Kidney epithelial cell (primary cell): ENCODE measurements at regions not wholly inside any gene's neighbourhood (a gene's known extent, or its start where the extent isn't known, plus 50 kb on each side); places are given as distances from the start of the nearest gene placed in this dataset.

Source experiments
- DNase-seq: peaks from one replicate; pipeline ENCODE4 v3.0.0-alpha.2; 2010; ENCODE audit warnings: low read depth
- H3K27me3 ChIP-seq: 2 replicates; pipeline ENCODE4 v1.6.0; 2011; ENCODE audit warnings: low read length; ENCODE audit not compliant: control insufficient read depth, insufficient read depth
- H3K36me3 ChIP-seq: 2 replicates; pipeline ENCODE4 v1.5.1; 2011; ENCODE audit warnings: low read length; ENCODE audit not compliant: control insufficient read depth, insufficient read depth
- H3K4me3 ChIP-seq: 2 replicates; pipeline ENCODE4 v1.5.1; 2011; ENCODE audit warnings: low read depth, mild to moderate bottlenecking, control low read depth, low read length
- CTCF ChIP-seq: IDR thresholded peaks from 2 replicates; pipeline ENCODE4 v1.5.1; 2011; ENCODE audit warnings: mild to moderate bottlenecking, moderate library complexity, low read length, control low read depth, inconsistent platforms; ENCODE audit not compliant: insufficient read depth, poor library complexity, severe bottlenecking

- Histone ChIP-seq H3K36me3 (no peaks in the 10 kb centered on the region), H3K27me3 (no peaks in the 10 kb centered on the region), H3K4me3 (no peak overlapping the region)
- DNase-seq = no peak
- no peak for TF ChIP-seq CTCF
Measured at GRCh38 chr16:50997679-50998078, 153.4 kb downstream of the SALL1 start.

- no peaks in the 10 kb centered on the region for H3K27me3 ChIP-seq
- no peaks in the 10 kb centered on the region for H3K36me3 ChIP-seq
- TF ChIP-seq CTCF = no peak
- no peak overlapping the region for H3K4me3 ChIP-seq
- no peak for DNase-seq
Measured at GRCh38 chr16:50996830-50997186, 154.3 kb downstream of the SALL1 start.

- Histone ChIP-seq H3K4me3 (no peak overlapping the region), H3K27me3 (no peaks in the 10 kb centered on the region), H3K36me3 (no peaks in the 10 kb centered on the region)
- TF ChIP-seq CTCF = no peak
- DNase-seq = no peak
Measured at GRCh38 chr16:50996166-50996829, 154.8 kb downstream of the SALL1 start.

GRCh38 chr16:50994995-50995394 is 156.1 kb downstream of the SALL1 start:
- no peak for TF ChIP-seq CTCF
- no peaks in the 10 kb centered on the region for H3K36me3 ChIP-seq
- H3K27me3 ChIP-seq = no peaks in the 10 kb centered on the region
- H3K4me3 ChIP-seq = no peak overlapping the region
- DNase-seq = no peak

- no peak overlapping the region for H3K4me3 ChIP-seq
- no peaks in the 10 kb centered on the region for H3K27me3 ChIP-seq
- no peaks in the 10 kb centered on the region for H3K36me3 ChIP-seq
- no peak for DNase-seq
- no peak for TF ChIP-seq CTCF
Measured at GRCh38 chr16:50992350-50993032, 158.6 kb downstream of the SALL1 start.

- DNase-seq = no peak
- TF ChIP-seq CTCF = no peak
- no peaks in the 10 kb centered on the region for H3K27me3 ChIP-seq
- no peak overlapping the region for H3K4me3 ChIP-seq
- no peaks in the 10 kb centered on the region for H3K36me3 ChIP-seq
Measured at GRCh38 chr16:50991436-50991835, 159.6 kb downstream of the SALL1 start.
